Hepatic stellate cell (primary cell): ENCODE measurements at regions not wholly inside any gene's neighbourhood (a gene's known extent, or its start where the extent isn't known, plus 50 kb on each side); places are given as distances from the start of the nearest gene placed in this dataset.
"Not testable (repeated sequence)": the region's sequence is repeated elsewhere in the genome, so short reads cannot be mapped to it uniquely, and the experiment has no call there.

ENCODE experiments used
- DNase-seq: peaks from one replicate; pipeline ENCODE4 v3.0.0; 2011; ENCODE audit warnings: low spot score

- no peak for DNase-seq
These were observed 460.0 kb upstream of the ZNF507 start for GRCh38 chr19:31885280-31885853.

GRCh38 chr19:31890230-31890629 lies 455.2 kb upstream of the ZNF507 start:
- DNase-seq, result no peak

- DNase-seq, result no peak
These were observed 453.4 kb upstream of the ZNF507 start for GRCh38 chr19:31892060-31892459.

GRCh38 chr19:31893491-31893890 lies 451.9 kb upstream of the ZNF507 start:
- DNase-seq, result not testable (repeated sequence)

- no peak for DNase-seq
These were observed 451.0 kb upstream of the ZNF507 start for GRCh38 chr19:31894451-31894850.

GRCh38 chr19:31897292-31897691 lies 448.1 kb upstream of the ZNF507 start:
- DNase-seq, result no peak

- DNase-seq, result no peak
These were observed 444.4 kb upstream of the ZNF507 start for GRCh38 chr19:31900991-31901390.

GRCh38 chr19:31902821-31903220 lies 442.6 kb upstream of the ZNF507 start:
- DNase-seq, result no peak

GRCh38 chr19:31903979-31904378 lies 441.4 kb upstream of the ZNF507 start:
- DNase-seq, result no peak

- DNase-seq, result no peak
These were observed 439.1 kb upstream of the ZNF507 start for GRCh38 chr19:31906111-31906871.

- no peak for DNase-seq
These were observed 437.7 kb upstream of the ZNF507 start for GRCh38 chr19:31907661-31908060.

GRCh38 chr19:31908080-31908479 lies 437.3 kb upstream of the ZNF507 start:
- no peak for DNase-seq

- DNase-seq, result no peak
These were observed 436.7 kb upstream of the ZNF507 start for GRCh38 chr19:31908496-31909225.

GRCh38 chr19:31910224-31910623 lies 435.2 kb upstream of the ZNF507 start:
- no peak for DNase-seq

GRCh38 chr19:31911577-31911976 lies 433.8 kb upstream of the ZNF507 start:
- DNase-seq, result no peak

GRCh38 chr19:31913103-31913661 lies 432.2 kb upstream of the ZNF507 start:
- DNase-seq, result no peak

- DNase-seq, result no peak
These were observed 415.0 kb upstream of the ZNF507 start for GRCh38 chr19:31930401-31930800.

GRCh38 chr19:31937983-31938382 lies 407.4 kb upstream of the ZNF507 start:
- no peak for DNase-seq

GRCh38 chr19:31938675-31939074 lies 406.7 kb upstream of the ZNF507 start:
- DNase-seq, result no peak

GRCh38 chr19:31940396-31940795 lies 405.0 kb upstream of the ZNF507 start:
- DNase-seq, result no peak

GRCh38 chr19:31943191-31943661 lies 402.2 kb upstream of the ZNF507 start:
- no peak for DNase-seq

GRCh38 chr19:31943778-31944177 lies 401.6 kb upstream of the ZNF507 start:
- DNase-seq, result no peak

- no peak for DNase-seq
These were observed 401.1 kb upstream of the ZNF507 start for GRCh38 chr19:31944326-31944725.
